ENCODE measurements at regions not wholly inside any gene's neighbourhood (a gene's known extent, or its start where the extent isn't known, plus 50 kb on each side); places are given as distances from the start of the nearest gene placed in this dataset.

DNA sequence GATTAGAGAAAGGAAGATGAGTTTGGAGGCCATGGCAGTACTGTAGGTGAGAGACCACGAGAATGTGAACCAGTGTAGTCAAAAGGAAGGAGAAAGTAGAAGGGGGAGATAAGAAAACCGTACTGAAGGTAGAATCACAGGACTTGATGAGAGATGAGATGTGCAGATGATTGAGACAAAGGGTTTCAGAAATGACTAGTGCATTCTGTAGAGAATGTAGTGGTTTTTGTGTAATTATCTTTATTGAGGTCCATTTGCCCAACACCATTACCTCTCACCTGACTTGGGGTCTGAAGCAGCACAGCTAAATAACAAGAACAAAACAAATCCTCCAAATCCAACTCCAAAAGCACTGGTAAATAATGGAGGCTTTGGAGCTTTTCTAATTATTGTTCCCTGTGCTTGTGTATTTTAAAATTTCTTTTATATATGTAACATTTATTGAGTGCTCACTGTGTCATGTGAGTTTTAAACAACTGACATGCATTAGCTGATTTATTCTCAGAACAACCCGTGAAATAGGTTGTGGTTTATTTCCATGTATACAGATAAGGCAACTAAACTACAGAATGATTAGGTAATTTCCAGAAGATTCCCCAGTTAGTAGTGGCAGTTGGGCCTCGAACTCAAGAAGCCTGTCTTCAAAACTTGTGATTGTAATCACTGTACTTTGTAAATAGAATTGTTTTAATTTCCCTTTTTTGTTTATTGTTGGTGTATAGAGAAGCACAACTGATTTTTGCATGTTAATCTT, 390.0 kb downstream of the AEBP2 start:
- TF ChIP-seq, protein P1, sequence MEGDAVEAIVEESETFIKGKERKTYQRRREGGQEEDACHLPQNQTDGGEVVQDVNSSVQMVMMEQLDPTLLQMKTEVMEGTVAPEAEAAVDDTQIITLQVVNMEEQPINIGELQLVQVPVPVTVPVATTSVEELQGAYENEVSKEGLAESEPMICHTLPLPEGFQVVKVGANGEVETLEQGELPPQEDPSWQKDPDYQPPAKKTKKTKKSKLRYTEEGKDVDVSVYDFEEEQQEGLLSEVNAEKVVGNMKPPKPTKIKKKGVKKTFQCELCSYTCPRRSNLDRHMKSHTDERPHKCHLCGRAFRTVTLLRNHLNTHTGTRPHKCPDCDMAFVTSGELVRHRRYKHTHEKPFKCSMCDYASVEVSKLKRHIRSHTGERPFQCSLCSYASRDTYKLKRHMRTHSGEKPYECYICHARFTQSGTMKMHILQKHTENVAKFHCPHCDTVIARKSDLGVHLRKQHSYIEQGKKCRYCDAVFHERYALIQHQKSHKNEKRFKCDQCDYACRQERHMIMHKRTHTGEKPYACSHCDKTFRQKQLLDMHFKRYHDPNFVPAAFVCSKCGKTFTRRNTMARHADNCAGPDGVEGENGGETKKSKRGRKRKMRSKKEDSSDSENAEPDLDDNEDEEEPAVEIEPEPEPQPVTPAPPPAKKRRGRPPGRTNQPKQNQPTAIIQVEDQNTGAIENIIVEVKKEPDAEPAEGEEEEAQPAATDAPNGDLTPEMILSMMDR (IDR thresholded peaks at IDR 0.05; ENCODE audit: low read depth, low read length, poor library complexity, severe bottlenecking), result no peak
- TF ChIP-seq EZH2phosphoT487 (IDR thresholded peaks at IDR 0.05; ENCODE audit: borderline replicate concordance, low read length), result no peak
